DMS 273 (cell line): ENCODE measurements at regions not wholly inside any gene's neighbourhood (a gene's known extent, or its start where the extent isn't known, plus 50 kb on each side); places are given as distances from the start of the nearest gene placed in this dataset.
"Not testable (repeated sequence)": the region's sequence is repeated elsewhere in the genome, so short reads cannot be mapped to it uniquely, and the experiment has no call there.

Source experiments
- DNase-seq: peaks from one replicate; lab custom pipeline; 2025; ENCODE audit not compliant: unreplicated experiment; lab: John Stamatoyannopoulos, UW

DNA sequence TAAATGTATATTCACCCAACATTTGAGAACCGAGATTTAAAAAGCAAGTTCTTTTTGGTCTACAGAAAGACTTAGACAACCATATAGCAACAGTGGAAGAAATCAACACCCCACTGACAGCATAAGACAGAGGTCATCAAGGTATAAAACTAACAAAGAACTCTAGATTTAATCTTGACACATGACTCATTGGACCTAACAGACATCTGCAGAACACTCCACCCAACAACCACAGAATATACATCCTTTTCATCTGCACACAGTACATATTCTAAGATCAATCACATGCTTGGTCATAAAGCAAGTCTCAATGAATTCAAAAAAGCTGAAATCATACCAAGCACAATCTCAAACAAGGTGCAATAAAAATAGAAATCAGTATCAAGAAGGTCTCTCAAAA lies 65.8 kb downstream of the SPIN4 start:
- DNase-seq = no peak

DNA sequence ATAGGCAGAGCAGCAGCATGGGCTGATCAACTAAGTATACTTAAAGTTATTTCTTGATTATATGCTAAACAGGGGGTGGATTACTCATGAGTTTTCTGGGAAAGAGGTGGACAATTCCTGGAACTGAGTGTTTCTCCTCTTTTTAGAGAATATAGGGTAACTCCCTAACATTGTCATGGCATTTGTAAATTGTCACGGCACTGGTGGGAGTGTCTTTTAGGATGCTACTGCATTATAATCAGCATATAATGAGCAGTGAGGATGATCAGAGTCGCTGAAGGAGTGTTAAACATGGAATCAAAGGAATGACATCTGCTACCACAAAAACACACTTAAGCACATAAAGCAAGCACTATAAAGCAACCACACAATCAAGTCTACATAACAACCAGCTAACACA lies 66.5 kb downstream of the SPIN4 start:
- no peak for DNase-seq

DNA sequence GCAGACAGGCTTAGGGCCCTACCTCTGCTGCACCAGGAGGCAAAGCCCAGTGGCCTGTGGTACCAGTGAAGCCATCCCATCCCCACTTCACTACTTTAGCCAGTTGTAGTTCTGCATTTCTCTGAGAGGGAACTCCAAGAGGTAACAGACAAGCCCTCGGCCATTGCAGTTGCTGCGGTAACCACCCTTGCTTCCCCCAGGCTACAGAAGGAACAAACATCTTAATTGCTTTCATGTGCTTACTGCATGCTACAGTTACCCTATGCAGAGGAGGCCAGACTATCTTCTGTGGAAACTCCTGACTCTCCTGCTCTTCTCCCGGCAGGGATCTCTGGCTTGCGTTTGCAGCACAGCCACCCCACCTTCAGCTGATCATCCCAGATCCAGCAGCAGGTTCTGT lies 67.8 kb downstream of the SPIN4 start:
- no peak for DNase-seq

DNA sequence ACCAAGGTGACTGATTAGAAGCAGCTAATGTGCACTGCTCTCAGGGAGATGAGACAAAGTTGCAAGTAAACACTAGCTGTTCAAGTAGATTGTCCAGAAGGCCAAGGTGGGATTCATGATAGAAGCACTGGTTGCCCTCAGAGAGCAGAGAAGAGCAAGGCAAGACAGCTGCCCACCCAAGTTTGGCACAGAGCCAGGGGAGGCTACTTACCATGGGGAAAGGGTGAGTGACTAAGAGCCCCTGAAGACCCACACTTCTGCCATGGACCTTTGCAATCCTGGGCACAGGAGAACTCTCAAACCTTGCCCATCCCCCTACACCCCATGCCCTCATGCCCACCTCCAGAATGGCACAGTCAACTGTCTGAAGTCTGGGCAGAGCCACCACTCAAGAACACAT lies 68.3 kb downstream of the SPIN4 start:
- no peak for DNase-seq

DNA sequence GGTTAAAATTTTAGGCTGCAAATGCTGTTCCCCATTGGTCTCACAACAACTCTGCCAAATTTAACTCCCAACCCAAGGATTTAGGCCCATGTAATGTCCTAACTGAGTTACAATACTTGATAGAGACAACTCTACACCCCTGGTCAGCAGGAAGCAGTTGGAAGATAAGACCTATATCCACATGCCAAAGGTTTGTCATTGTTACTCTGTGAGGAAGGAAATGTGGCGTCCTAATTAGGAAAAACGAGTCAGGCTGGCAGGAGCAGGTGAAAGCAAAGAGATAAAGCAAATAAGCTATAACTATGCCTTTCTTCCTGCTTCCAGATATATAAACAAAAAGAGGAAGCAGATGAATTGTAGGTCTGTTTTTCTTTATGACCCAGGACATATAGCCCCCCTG lies 69.1 kb downstream of the SPIN4 start:
- no peak for DNase-seq

DNA sequence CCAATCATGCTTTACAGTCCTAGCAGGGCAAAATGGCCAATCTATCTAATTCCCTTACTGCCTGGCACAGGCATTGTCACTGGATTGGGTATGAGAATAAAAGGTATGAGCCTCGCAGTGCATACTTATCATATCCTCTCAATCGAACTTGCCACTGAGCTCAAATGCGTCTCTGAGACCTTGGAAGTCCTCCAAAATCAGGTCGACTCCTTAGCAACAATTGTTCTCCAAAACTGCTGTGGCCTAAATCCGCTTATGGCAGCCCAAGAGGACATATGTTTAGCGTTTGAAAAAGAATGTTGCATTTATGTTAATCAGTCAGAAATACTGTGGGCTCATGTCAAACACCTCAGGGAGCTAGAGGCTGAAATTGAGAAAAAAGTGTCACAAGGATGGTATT lies 69.7 kb downstream of the SPIN4 start:
- no peak for DNase-seq

DNA sequence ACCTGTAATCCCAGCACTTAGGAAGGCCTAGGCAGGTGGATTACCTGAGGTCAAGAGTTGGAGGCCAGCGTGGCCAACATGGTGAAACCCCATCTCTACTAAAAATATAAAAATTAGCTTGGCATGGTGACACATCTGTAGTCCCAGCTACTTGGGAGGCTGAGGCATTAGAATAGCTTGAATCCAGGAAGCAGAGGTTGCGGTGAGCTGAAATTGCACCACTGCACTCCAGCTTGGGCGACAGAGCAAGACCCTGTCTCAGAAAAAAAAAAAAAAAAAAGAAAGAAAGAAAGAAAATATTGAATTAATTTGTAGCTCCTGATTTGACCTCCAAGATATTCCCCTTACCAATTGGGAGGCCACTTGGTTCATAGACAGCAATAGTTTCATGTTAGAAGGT lies 73.7 kb downstream of the SPIN4 start:
- DNase-seq = not testable (repeated sequence)

DNA sequence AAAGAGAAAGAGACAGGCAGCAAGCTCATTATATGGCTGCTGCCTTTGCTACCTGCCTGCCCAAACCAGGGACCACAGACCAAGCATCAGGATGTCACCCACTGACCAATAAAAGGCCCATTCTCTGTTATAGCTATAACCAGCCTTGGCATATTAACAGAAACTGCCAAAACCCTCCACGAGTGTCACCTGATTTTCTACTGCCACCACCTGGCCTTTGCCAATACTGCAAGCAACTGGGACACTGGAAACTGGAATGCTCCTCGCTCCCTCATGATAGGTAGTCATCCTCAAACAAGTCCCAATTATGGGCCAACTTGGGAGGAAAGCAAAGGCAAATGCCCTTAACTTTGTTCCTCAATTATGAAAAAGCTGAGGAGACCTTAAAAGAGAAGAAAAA lies 76.0 kb downstream of the SPIN4 start:
- DNase-seq = no peak

DNA sequence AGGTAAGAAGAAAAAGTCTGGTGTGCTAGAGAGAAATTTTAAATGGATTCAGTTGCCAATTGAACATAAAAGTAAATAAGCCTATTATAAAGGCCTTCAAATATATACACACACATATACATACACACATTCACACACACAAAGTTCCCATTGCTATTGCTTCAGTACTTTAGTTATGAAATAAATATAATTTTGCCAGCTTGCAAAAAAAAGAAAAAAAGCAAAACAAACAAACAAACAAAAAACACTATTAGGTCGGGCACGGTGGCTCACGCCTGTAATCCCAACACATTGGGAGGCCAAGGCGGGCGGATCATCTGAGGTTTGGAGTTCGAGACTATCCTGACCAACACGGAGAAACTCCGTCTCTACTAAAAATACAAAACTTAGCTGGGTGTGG lies 80.3 kb downstream of the SPIN4 start:
- no peak for DNase-seq

DNA sequence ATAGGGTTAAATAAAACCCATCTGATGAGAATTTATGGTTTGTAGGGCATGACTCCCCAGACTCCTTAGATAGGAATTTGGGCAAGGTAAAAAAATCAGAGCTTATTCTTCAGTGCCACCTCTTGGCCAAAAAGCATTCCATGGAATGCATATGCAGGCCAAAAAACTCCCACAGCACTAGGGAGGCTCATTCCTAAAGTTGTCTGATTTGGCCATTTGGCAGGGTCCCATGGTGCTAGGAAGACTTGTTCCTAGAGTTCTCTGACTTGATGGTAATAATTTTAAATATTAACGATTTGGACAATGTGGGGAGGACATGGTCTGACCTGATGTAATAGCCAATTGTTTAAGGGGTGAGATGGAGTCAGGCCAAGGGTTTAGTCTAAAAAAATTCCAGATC lies 93.0 kb downstream of the SPIN4 start:
- no peak for DNase-seq

DNA sequence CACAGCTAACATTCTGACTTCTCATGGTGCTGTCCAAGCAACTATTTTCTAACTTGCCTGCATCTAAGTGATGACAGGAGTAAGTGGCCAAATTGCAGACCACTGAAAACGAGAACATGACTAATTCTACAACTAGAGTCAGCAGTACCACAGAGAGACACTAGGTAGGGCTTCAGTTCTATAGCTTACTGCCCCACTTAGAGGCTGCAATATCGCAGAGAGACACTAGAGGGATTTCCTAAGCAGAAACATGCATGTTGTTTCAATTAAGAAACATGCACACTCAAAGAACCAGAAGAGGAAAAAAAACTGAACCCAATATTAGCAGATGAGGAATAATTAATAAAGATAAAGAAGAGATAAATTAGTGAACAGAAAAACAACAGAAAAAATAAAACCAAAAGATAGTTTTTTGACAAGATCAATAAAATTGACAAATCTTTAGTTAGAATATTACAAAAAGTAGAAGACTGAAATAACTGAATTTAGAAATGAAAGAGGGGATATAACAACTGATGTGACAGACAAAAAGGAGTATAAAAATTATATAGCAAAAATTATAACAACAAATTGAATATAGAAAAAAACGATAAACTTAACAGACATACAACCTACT lies 100.8 kb downstream of the SPIN4 start:
- DNase-seq = no peak

DNA sequence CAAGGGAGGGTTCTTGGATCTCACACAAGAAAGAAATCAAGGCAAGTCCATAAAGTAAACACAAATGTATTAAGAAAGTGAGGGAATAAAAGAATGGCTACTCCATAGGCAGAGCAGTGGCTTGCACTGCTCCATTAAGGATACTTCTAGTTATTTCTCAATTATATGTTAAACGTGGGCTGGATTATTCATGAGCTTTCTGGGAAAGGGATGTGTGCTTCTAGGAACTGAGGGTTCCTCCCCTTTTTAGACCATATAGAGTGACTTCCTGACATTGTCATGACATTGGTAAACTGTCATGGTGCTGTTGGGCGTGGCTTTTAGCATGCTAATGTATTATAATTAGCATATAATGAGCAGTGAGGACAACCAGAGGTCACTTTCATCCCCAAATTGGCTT lies 108.4 kb downstream of the SPIN4 start:
- DNase-seq = not testable (repeated sequence)

DNA sequence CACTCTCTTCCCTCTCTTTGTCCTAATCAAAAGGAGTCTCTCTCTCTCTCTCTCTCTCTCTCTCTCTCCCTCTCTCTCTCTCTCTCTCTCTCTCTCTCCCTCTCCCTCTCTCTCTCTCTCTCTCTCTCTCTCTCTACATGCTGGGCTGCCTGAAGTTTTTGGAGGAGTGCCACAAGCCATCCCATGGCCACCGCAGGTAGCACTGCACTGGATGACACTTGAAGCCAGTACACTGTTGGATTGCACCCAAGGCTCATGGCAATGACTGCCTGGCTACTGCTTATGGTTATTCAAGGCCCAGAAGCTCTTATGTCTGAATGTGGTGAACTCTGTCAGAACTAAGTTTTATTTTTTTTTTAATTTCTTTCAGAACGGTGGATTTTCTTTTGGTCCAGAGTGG lies 115.2 kb downstream of the SPIN4 start:
- not testable (repeated sequence) for DNase-seq

DNA sequence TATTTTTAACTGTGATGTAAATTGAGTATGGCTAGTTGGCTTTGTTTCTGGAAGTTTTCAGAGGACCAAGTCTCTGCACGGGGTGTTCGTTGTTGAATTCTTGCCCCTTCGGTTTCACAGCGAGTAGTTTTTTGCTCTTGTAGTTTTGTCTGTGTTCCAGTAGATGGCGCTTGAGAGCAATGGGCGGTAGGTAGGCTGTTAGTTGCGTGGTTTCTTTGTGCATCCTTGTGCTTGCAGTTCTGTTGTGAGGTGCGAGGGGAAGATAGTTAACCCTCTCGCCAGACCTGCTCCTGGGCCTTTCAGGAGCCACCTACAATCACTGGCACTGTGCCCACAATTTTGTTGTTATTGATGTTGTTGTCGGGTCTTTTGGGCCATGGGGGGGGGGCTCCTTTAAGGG lies 118.1 kb downstream of the SPIN4 start:
- not testable (repeated sequence) for DNase-seq

DNA sequence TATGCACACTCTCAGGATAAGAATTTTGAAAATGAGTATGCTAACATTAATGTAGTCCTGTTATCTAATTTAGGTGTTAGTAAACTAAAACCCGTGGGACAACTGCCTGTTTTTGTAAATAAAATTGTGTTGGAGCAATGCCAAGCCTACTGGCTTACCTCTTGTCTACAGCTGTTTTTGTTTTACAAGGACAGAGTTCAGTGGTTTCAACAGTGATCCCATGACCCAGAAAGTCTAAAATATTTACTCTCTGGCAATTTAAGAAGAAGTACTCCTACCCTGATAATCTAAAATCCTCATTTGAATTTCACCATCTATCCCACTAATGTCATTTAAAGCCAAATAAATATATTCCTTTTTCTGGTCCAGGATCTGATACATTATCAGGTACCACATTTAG lies 132.9 kb downstream of the SPIN4 start:
- not testable (repeated sequence) for DNase-seq

DNA sequence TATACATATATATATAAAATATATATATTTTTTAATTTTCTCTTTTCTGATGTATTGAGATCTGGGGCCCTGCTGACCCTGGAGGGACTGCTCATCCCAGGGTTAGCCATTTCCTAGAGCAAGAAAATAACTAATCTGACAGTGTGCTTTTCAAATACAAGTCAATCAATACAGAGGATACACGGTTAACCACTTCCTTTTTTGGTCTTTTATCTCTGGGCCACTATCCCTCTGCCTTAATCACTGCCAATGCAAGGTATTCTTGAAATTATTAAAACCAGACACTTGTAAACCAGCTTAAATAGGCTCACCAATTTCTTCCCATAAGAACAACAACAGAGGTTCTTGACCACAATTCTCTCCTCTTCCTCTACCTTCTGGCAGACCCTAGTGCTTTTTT lies 133.6 kb downstream of the SPIN4 start:
- DNase-seq = not testable (repeated sequence)

DNA sequence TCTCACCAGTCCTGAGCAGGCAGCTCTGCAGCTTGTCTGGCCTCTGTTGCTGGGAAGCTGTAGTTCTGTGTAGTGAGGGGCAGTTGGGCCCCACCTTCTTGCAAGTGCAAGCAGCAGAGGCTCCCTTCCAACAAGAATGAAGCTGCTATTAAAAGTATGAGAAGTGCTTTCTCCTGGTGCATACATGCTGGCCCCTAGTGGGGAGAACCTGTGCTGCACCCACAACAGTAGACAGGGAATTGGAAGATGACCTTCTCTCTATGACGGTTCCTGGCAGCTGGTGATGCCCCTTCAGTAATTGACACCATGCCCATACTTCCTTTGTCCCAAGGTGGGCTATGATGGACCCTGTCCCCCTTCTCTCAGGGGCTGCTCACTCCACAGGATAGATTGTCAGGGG lies 141.5 kb downstream of the SPIN4 start:
- DNase-seq = not testable (repeated sequence)

DNA sequence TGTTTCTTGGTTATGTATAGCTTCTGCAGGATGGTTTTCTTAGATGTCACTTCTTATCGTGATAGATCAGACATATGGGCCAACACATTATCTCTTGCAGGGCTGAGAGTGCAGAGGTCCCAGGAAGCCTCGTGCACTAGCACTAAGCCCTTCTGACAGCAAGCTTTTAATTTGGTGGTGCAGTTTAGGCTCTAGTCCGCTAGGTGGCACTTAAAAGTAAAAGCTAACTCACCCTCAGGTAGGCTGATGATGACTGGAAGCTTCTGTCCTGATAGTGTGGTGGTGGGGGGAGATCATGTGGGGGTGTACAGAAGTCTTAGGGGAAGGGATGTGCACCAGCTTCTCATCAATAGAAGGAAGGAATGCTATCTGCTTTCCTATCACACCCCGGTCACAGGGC lies 142.0 kb downstream of the SPIN4 start:
- DNase-seq = not testable (repeated sequence)

DNA sequence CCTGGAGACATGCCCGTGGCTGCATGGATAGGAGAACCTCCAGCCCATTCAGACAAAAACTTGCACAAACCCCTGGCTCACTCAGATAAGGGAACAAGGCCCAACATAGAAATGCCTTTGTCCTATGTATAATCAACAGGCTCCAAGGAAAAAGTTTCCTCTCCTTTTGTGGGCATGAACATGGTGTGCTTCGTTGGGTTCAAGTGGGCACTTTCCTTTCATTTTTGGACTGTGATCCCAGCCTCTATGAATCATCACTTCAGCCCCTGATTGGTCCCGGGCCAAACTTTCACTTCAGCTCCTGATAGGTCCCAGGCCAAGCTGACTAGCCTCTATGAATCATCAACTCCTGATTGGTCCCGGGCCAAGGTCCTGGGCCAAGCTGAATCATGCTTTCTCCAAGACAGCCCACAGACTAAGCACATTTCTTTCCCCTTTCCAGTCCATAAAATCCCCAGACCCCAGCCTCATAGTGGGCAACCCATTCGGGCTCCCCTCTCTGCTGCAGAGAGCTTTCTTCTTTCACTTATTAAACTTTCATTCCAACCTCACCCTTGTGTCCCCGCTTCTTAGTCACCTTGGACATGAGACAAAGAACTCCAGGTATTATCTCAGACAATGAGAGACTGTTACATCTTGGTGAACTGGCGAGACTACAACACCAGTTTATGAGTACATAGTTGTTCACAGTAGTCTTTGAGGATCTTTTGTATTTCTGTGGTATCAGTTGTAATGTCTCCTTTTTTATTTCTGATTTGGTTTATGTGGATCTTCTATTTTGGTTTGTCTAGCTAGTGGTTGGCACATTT lies 146.7 kb downstream of the SPIN4 start:
- not testable (repeated sequence) for DNase-seq

DNA sequence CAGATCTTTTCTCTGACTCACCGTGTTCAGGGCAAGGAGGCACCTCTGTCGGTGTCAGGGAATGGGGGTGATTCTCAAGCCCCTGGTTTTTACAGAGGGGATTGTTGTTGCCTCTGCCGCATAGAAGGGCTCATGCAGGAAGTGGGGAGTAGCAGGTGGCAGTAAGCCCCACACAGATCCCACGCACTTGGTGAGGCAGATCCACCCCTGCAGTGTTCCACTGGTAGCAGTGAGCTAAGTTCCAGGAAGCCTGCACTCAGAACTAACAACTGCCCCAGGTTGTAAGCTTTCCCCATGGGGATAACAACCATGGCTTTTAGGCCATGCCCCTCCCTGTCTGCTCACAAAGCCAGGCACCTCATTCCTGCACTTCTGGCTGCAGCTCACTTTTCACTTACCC lies 149.1 kb downstream of the SPIN4 start:
- DNase-seq = not testable (repeated sequence)

DNA sequence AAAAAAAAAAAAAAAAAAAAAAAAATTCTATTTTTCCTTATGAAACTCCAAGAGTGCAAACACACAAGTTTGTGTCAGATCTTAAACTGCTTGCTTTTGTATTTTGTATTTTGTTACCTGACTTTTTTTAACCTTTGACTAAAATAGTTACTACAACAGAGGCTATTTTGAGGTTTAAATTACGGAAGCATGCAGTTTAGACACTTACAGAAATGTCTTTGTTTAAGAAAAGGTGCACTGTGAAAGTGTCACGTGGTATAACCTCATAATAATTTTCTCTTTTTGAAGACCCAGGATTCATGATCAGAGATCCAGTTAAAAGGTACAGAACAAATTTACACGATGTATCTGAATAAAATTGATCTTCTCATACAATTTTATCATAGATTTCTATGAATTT lies 152.4 kb downstream of the SPIN4 start:
- DNase-seq = not testable (repeated sequence)

DNA sequence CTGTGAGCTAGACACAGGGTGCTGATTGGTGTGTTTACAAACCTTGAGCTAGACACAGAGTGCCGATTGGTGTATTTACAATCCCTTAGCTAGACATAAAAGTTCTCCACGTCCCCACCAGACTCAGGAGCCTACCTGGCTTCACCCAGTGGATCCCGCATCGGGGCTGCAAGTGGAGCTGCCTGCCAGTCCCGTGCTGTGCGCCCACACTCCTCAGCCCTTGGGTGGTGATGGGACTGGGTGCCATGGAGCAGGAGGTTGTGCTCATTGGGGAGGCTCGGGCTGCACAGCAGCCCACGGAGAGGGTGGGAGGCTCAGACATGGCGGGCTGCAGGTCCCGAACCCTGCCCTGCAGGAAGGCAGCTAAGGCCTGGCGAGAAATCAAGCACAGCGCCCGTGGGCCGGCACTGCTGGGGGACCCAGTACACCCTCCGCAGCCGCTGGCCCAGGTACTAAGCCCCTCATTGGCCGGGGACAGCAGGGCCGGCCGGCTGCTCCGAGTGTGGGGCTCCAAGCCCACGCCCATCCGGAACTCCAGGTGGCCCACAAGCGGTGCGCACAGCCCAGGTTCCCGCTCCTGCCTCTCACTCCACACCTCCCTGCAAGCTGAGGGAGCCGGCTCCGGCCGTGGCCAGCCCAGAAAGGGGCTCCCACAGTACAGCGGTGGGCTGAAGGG lies 158.6 kb downstream of the SPIN4 start:
- DNase-seq = not testable (repeated sequence)
